ENCODE measurements at regions not wholly inside any gene's neighbourhood (a gene's known extent, or its start where the extent isn't known, plus 50 kb on each side); places are given as distances from the start of the nearest gene placed in this dataset.

DNA sequence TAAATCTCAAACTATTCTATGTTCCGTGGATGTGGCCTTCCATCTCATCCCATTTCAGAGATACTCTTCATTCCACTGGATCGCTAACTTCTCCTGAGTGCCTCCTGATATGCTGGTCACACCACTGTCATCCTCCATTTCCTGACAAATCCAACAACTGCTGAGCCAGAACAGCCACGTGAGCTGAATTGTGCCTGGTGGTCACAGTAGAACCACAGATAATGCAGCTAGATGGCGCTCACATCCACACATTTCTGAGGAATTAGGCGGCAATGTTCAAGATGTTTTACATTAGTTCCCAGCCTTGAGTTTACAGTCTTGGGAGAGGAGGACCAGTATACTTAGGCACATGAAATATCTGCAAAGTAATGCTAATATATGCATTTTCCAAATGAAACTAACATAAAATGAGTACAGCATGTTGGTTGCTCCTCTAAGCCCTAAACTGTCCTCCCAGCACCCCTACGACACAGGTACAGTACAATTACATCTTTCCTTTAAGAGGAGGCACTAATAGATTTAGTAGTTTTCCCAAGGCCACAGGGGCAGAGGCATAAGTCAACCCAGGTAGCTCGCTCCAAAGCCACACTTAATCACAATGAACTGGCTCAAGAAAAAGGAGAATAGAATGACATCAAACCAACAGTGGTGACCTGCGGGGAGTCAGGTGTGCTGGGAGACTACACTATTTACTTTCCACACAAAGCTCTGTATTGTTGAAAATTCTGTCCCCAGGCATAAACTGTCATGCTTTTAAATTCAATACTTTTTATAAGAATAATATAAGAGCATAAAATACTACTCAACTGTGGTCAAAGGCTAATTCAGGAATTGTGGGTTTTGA lies 134.2 kb downstream of the CHIC2 start:
- peak; percentile 92 to 94 for TF ChIP-seq CTCF (conservative IDR thresholded peaks at IDR 0.05; ENCODE audit: low read depth in 2 of 2)
- TF ChIP-seq EZH2 (IDR thresholded peaks at IDR 0.05; ENCODE audit: low read depth, unreplicated experiment): no peak
- no peak for TF ChIP-seq EZH2phosphoT487 (IDR thresholded peaks at IDR 0.05; ENCODE audit: unreplicated experiment)
- TF ChIP-seq REST (IDR thresholded peaks at IDR 0.05; ENCODE audit: unreplicated experiment): no peak
- no peak for TF ChIP-seq POLR2AphosphoS5 (IDR thresholded peaks at IDR 0.05; ENCODE audit: low read depth)
- no peak for TF ChIP-seq CREB1 (CRISPR knock-in tag; IDR thresholded peaks at IDR 0.05; ENCODE audit: low read depth)
- TF ChIP-seq ZNF331 (CRISPR knock-in tag; IDR thresholded peaks at IDR 0.05; ENCODE audit: low read depth): no peak
- no peak for TF ChIP-seq JUNB (IDR thresholded peaks at IDR 0.05; ENCODE audit: unreplicated experiment)
- TF ChIP-seq, protein P1, sequence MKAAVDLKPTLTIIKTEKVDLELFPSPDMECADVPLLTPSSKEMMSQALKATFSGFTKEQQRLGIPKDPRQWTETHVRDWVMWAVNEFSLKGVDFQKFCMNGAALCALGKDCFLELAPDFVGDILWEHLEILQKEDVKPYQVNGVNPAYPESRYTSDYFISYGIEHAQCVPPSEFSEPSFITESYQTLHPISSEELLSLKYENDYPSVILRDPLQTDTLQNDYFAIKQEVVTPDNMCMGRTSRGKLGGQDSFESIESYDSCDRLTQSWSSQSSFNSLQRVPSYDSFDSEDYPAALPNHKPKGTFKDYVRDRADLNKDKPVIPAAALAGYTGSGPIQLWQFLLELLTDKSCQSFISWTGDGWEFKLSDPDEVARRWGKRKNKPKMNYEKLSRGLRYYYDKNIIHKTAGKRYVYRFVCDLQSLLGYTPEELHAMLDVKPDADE (IDR thresholded peaks at IDR 0.05): no peak
- TF ChIP-seq STAT1 (IDR thresholded peaks at IDR 0.05; ENCODE audit: unreplicated experiment): no peak
- TF ChIP-seq ZNF114 (CRISPR knock-in tag; IDR thresholded peaks at IDR 0.05): no peak

Data from GM23338 (cell line).